WERI-Rb-1 (cell line): ENCODE measurements at regions not wholly inside any gene's neighbourhood (a gene's known extent, or its start where the extent isn't known, plus 50 kb on each side); places are given as distances from the start of the nearest gene placed in this dataset.
"Not testable (repeated sequence)": the region's sequence is repeated elsewhere in the genome, so short reads cannot be mapped to it uniquely, and the experiment has no call there.

Experiments used
- DNase-seq: peaks from one replicate; pipeline ENCODE4 v3.0.0-alpha.2; 2020
- H3K27ac ChIP-seq: fragments of 250-450 bp; sonication (Bioruptor Pico); 2 replicates; pipeline ENCODE4 v1.5.1; 2020; ENCODE audit warnings: mild to moderate bottlenecking, moderate library complexity
- H3K27me3 ChIP-seq: fragments of 250-450 bp; sonication (Bioruptor Pico); 2 replicates; pipeline ENCODE4 v1.5.1; 2021; ENCODE audit warnings: mild to moderate bottlenecking, low read depth, moderate library complexity; ENCODE audit not compliant: insufficient read depth, severe bottlenecking
- H3K36me3 ChIP-seq: fragments of 250-450 bp; sonication (Bioruptor Pico); 2 replicates; pipeline ENCODE4 v1.5.1; 2020; ENCODE audit warnings: mild to moderate bottlenecking, moderate library complexity
- H3K4me3 ChIP-seq: 2 replicates; pipeline ENCODE4 v1.5.1; 2011; ENCODE audit warnings: low read depth, mild to moderate bottlenecking, control low read depth, low read length
- H3K9me3 ChIP-seq: fragments of 250-450 bp; sonication (Bioruptor Pico); 2 replicates; pipeline ENCODE4 v1.5.1; 2021; ENCODE audit warnings: mild to moderate bottlenecking, moderate library complexity; ENCODE audit not compliant: severe bottlenecking
- CTCF ChIP-seq: IDR thresholded peaks from 2 replicates; pipeline ENCODE4 v1.5.1; 2011; ENCODE audit warnings: low read depth, mild to moderate bottlenecking, control low read depth, inconsistent platforms, low read length

- H3K36me3 ChIP-seq, result no peaks in the 10 kb centered on the region
- no peaks in the 10 kb centered on the region for H3K9me3 ChIP-seq
- no peak for TF ChIP-seq CTCF
- H3K4me3 ChIP-seq, result no peak overlapping the region
- DNase-seq, result no peak
- no peak overlapping the region for H3K27ac ChIP-seq
- H3K27me3 ChIP-seq, result no peaks in the 10 kb centered on the region
These were observed 189.0 kb downstream of the CETN3 start for GRCh38 chr5:90220554-90220953.

GRCh38 chr5:90214991-90215390, 194.6 kb downstream of the CETN3 start:
- H3K9me3 ChIP-seq, result no peaks in the 10 kb centered on the region
- no peak for TF ChIP-seq CTCF

GRCh38 chr5:90208323-90208722, 201.2 kb downstream of the CETN3 start:
- not testable (repeated sequence) for H3K36me3 ChIP-seq, H3K4me3 ChIP-seq, DNase-seq, H3K27ac ChIP-seq, H3K9me3 ChIP-seq, H3K27me3 ChIP-seq

More at GRCh38 chr5:90214991-90215390, 194.6 kb downstream of the CETN3 start:
- Histone ChIP-seq H3K27ac (no peak overlapping the region), H3K27me3 (no peaks in the 10 kb centered on the region), H3K36me3 (no peaks in the 10 kb centered on the region), H3K4me3 (no peak overlapping the region)
- DNase-seq, result no peak

- no peaks in the 10 kb centered on the region for H3K36me3 ChIP-seq
- no peak for TF ChIP-seq CTCF
- H3K9me3 ChIP-seq, result no peaks in the 10 kb centered on the region
- no peak for DNase-seq
- no peak overlapping the region for H3K27ac ChIP-seq
- H3K4me3 ChIP-seq, result no peak overlapping the region
- H3K27me3 ChIP-seq, result no peaks in the 10 kb centered on the region
These were observed 207.6 kb downstream of the CETN3 start for GRCh38 chr5:90201923-90202322.

GRCh38 chr5:90193185-90193822, 216.3 kb downstream of the CETN3 start:
- no peak for DNase-seq
- Histone ChIP-seq H3K9me3 (no peaks in the 10 kb centered on the region), H3K27ac (no peak overlapping the region), H3K27me3 (no peaks in the 10 kb centered on the region), H3K36me3 (no peaks in the 10 kb centered on the region), H3K4me3 (no peak overlapping the region)
- no peak for TF ChIP-seq CTCF

- no peak for DNase-seq
- no peak overlapping the region for H3K4me3 ChIP-seq
- TF ChIP-seq CTCF, result no peak
- no peak overlapping the region for H3K27ac ChIP-seq
- no peaks in the 10 kb centered on the region for H3K27me3 ChIP-seq
- no peaks in the 10 kb centered on the region for H3K36me3 ChIP-seq
- no peaks in the 10 kb centered on the region for H3K9me3 ChIP-seq
These were observed 218.1 kb downstream of the CETN3 start for GRCh38 chr5:90191352-90192045.
